ENCODE measurements at regions not wholly inside any gene's neighbourhood (a gene's known extent, or its start where the extent isn't known, plus 50 kb on each side); places are given as distances from the start of the nearest gene placed in this dataset.

- TF ChIP-seq SIN3A (IDR thresholded peaks at IDR 0.05; ENCODE audit: low read depth) (no peak), CEBPB (IDR thresholded peaks at IDR 0.05; ENCODE audit: low read depth) (no peak), CTCF (IDR thresholded peaks at IDR 0.05 in 2 of 3, conservative IDR thresholded peaks at IDR 0.05 in 1 of 3; ENCODE audit: borderline replicate concordance in 1 of 3, insufficient read depth in 1 of 3, low read depth in 2 of 3, low read length in 2 of 3) (no peak), SRF (IDR thresholded peaks at IDR 0.05; ENCODE audit: low read depth) (no peak), FOSL1 (IDR thresholded peaks at IDR 0.05; ENCODE audit: low read depth) (no peak), EZH2 (IDR thresholded peaks at IDR 0.05) (no peak), POLR2A (IDR thresholded peaks at IDR 0.05; ENCODE audit: borderline replicate concordance, extremely low read depth, insufficient read depth, insufficient read length) (no peak), POLR2AphosphoS5 (IDR thresholded peaks at IDR 0.05; ENCODE audit: low read depth, low read length) (no peak), ZFX (IDR thresholded peaks at IDR 0.05) (no peak)
Measured at GRCh38 chr21:36602735-36603134, 96.2 kb upstream of the SIM2 start.
